Esophagus squamous epithelium (tissue), 5 donors: ENCODE measurements at regions not wholly inside any gene's neighbourhood (a gene's known extent, or its start where the extent isn't known, plus 50 kb on each side); places are given as distances from the start of the nearest gene placed in this dataset.

ENCODE experiments used
- DNase-seq: peaks from one replicate; lab custom pipeline; 2025; lab: John Stamatoyannopoulos, UW
- H3K27ac ChIP-seq, 4 donors: fragments of 200-600 bp; sonication (generic); one replicate each; pipeline ENCODE4 v1.5.1; 2016 to 2019; ENCODE audit warnings: mild to moderate bottlenecking in 1 of 4
- H3K27me3 ChIP-seq, 4 donors: fragments of 200-600 bp; sonication (generic); 1 replicate in 3 of 4; 2 replicates in 1 of 4; pipeline versions ENCODE4 v1.5.1 to v1.6.0; 2017 to 2021; ENCODE audit warnings: antibody characterized with exemption in 1 of 4
- H3K36me3 ChIP-seq, 3 donors: fragments of 200-600 bp; sonication (generic); one replicate each; pipeline ENCODE4 v1.5.1; 2016 to 2019
- H3K4me1 ChIP-seq, 3 donors: fragments of 200-600 bp; sonication (generic); one replicate each; pipeline ENCODE4 v1.5.1; 2017 to 2019
- H3K4me3 ChIP-seq, 4 donors: fragments of 200-600 bp; sonication (generic); 1 replicate in 3 of 4; 2 replicates in 1 of 4; pipeline ENCODE4 v1.5.1; 2016 to 2019; ENCODE audit warnings: mild to moderate bottlenecking in 2 of 4, moderate library complexity in 1 of 4
- H3K9me3 ChIP-seq, 3 donors: fragments of 200-600 bp; sonication (generic); one replicate each; pipeline ENCODE4 v1.5.1; 2016 to 2019
- POLR2A ChIP-seq, 4 donors: fragments of 450-650 bp; IDR thresholded peaks; one replicate each; pipeline ENCODE4 v1.6.1; 2017; ENCODE audit warnings: antibody characterized with exemption in 4 of 4, mild to moderate bottlenecking in 4 of 4, moderate library complexity in 3 of 4
- WGBS, 2 donors: methylation state at CpG; one replicate each; pipeline ENCODE4 v1.1.5; 2018; 5-methylcytosine and 5-hydroxymethylcytosine counted together
- intact Hi-C: fragments of 100-400 bp; cut with DNase I; formaldehyde crosslinking; loops from one replicate; pipeline ENCODE4 v1.15.0; 2022
- TF ChIP-seq, protein P1 (sequence below), 6 experiments: fragments of 450-650 bp in 4 of 6; fragments of 200-600 bp in 2 of 6; sonication (generic) in 2 of 6; IDR thresholded peaks; one replicate each; pipeline ENCODE4 v1.5.1; 2016 to 2019; ENCODE audit warnings: antibody characterized with exemption in 6 of 6, mild to moderate bottlenecking in 4 of 6, moderate library complexity in 4 of 6
- donor health status: DM: yes; HTN: yes; CAD: no.

DNA sequence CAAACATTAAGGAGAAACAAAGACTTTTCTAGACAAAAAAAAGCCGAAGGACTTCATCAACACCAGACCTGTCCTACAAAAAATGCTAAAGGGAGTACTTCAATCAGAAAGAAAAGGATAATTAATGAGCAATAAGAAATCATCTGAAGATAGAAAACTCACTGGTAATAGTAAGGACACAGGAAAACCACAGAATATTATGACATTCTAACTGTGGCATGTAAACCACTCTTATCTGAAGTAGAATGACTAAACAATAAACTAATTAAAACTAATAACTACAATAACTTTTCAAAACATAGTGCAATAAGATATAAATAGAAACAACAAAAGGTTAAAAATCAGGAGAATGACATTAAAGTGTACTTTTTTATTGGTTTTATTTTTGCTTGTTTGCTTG lies 584.5 kb upstream of the CCDC54 start:
- H3K36me3 ChIP-seq: no peaks in the 10 kb centered on the region
- TF ChIP-seq, protein P1, sequence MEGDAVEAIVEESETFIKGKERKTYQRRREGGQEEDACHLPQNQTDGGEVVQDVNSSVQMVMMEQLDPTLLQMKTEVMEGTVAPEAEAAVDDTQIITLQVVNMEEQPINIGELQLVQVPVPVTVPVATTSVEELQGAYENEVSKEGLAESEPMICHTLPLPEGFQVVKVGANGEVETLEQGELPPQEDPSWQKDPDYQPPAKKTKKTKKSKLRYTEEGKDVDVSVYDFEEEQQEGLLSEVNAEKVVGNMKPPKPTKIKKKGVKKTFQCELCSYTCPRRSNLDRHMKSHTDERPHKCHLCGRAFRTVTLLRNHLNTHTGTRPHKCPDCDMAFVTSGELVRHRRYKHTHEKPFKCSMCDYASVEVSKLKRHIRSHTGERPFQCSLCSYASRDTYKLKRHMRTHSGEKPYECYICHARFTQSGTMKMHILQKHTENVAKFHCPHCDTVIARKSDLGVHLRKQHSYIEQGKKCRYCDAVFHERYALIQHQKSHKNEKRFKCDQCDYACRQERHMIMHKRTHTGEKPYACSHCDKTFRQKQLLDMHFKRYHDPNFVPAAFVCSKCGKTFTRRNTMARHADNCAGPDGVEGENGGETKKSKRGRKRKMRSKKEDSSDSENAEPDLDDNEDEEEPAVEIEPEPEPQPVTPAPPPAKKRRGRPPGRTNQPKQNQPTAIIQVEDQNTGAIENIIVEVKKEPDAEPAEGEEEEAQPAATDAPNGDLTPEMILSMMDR (IDR thresholded peaks at IDR 0.05): no peak
- TF ChIP-seq POLR2A (IDR thresholded peaks at IDR 0.05): no peak
- no peak overlapping the region for H3K27ac ChIP-seq
- H3K4me3 ChIP-seq: no peak overlapping the region
- H3K27me3 ChIP-seq: no peaks in the 10 kb centered on the region
- peaks cover 0 to 3% (median 0%) of the 10 kb centered on the region in 3 donors for H3K9me3 ChIP-seq
- intact Hi-C loops: no loop called here
- no peak for DNase-seq
- WGBS, 2 donors: 88 to 90% methylated on average over 1 of the region's 1 CpG
- H3K4me1 ChIP-seq: no peaks in the 10 kb centered on the region

DNA sequence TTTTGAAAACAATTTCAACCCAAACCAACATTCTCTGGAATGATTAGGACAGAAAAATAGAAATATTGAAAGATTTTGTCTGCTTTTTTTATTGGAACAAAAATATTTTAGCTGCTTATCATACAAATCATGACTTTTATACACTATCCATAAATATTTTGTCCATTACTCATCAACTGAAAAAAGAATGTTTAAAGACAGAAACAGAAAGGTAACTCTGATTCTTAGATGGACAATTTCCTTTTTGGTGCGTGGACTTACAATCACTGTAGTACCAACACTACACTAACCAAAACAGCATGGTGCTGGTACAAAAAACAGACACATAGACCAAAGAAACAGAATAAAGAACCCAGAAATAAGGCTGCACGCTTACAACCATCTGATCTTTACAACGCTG lies 582.8 kb upstream of the CCDC54 start:
- no peak for TF ChIP-seq POLR2A (IDR thresholded peaks at IDR 0.05)
- TF ChIP-seq, protein P1 (IDR thresholded peaks at IDR 0.05): no peak
- Histone ChIP-seq H3K4me3 (no peak overlapping the region), H3K4me1 (no peaks in the 10 kb centered on the region), H3K27me3 (no peaks in the 10 kb centered on the region), H3K9me3 (peaks cover 0 to 3% (median 0%) of the 10 kb centered on the region in 3 donors), H3K27ac (no peak overlapping the region), H3K36me3 (no peaks in the 10 kb centered on the region)
- intact Hi-C loops: no loop called here
- WGBS, 2 donors: 86 to 92% methylated on average over 3 of the region's 3 CpGs
- no peak for DNase-seq

DNA sequence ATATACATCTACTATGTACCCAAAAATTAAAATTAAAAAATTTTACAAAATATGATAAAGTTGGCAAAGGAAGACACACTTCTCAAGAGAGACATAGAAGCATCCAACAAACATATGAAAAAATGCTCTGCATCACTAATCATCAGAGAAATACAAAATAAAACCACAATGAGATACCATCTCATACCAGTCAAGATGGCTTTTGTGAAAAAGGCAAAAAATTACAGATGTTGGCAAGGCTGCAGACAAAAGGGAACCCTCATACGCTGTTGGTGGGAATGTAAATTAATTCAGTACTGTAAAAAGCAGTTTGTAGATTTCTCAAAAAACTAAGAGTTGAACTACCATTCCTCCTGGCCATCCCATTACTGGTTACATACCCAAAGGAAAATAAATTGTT lies 581.7 kb upstream of the CCDC54 start:
- intact Hi-C loops: no loop called here
- WGBS, 2 donors: 67 to 78% methylated on average over 1 of the region's 1 CpG
- H3K27me3 ChIP-seq: no peaks in the 10 kb centered on the region

DNA sequence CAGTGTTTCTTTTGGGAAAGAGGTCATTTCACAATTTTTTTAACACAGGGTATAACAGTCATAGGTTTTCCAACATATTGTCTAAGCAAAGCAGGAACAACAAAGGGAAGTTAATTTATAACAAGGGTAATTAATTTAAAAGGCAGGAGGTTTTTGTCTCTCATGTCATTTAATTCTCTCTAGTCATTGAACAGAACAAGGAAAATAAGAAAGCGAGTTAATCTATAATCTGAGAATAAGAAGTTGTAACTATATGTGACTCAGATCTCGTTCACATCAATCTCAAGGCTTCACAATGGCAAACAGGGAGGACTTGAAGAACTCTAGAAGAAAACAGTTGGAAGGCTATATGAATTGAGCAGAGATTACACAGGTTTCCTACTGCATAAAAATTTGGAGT lies 579.8 kb upstream of the CCDC54 start:
- no peak overlapping the region for H3K27ac ChIP-seq
- no peaks in the 10 kb centered on the region for H3K4me1 ChIP-seq
- no peaks in the 10 kb centered on the region for H3K36me3 ChIP-seq
- WGBS, 2 donors: 80% methylated on average over 2 of the region's 2 CpGs
- no peaks in the 10 kb centered on the region for H3K27me3 ChIP-seq
- no peaks in the 10 kb centered on the region for H3K9me3 ChIP-seq
- intact Hi-C loops: no loop called here
- no peak for TF ChIP-seq POLR2A (IDR thresholded peaks at IDR 0.05)
- TF ChIP-seq, protein P1 (IDR thresholded peaks at IDR 0.05): no peak
- DNase-seq: no peak
- H3K4me3 ChIP-seq: no peak overlapping the region

More for the DNA sequence above, 581.7 kb upstream of the CCDC54 start:
- H3K27ac ChIP-seq: no peak overlapping the region
- H3K9me3 ChIP-seq: peaks cover 0 to 3% (median 0%) of the 10 kb centered on the region in 3 donors
- no peaks in the 10 kb centered on the region for H3K36me3 ChIP-seq
- no peak overlapping the region for H3K4me3 ChIP-seq
- TF ChIP-seq POLR2A (IDR thresholded peaks at IDR 0.05): no peak
- TF ChIP-seq, protein P1 (IDR thresholded peaks at IDR 0.05): no peak
- no peak for DNase-seq
- no peaks in the 10 kb centered on the region for H3K4me1 ChIP-seq

DNA sequence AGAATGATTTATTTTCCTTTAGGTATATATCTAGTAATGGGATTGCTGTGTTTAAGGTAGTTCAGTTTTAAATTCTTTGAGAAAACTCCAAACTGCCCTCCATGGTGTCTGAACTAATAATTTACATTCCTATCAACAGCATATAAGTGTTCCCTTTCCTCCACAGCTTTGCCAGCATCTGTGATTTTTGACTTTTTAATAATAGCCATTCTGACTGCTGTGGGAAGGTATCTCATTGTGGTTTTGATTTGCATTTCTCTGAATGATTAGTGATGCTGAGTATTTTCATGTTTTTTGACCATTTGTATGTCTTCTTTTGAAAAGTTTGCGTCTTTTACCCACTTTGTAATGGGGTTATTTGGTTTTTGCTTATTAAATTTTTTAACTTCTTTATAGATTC lies 571.6 kb upstream of the CCDC54 start:
- H3K27me3 ChIP-seq: no peaks in the 10 kb centered on the region
- H3K4me1 ChIP-seq: no peaks in the 10 kb centered on the region
- no peaks in the 10 kb centered on the region for H3K9me3 ChIP-seq
- WGBS, 2 donors: 76 to 88% methylated on average over 1 of the region's 1 CpG
- intact Hi-C loops: no loop called here
- TF ChIP-seq, protein P1 (IDR thresholded peaks at IDR 0.05): no peak
- TF ChIP-seq POLR2A (IDR thresholded peaks at IDR 0.05): no peak
- no peak overlapping the region for H3K27ac ChIP-seq
- DNase-seq: no peak
- H3K36me3 ChIP-seq: no peaks in the 10 kb centered on the region
- no peak overlapping the region for H3K4me3 ChIP-seq
